Caco-2 (cell line): ENCODE measurements at regions not wholly inside any gene's neighbourhood (a gene's known extent, or its start where the extent isn't known, plus 50 kb on each side); places are given as distances from the start of the nearest gene placed in this dataset.

Experiments used
- BruUV-seq: library from RNA; stranded (reverse); fragments of 400-500 nt; replicated peaks from 2 replicates; lab custom pipeline; 2021; lab: Mats Ljungman, UMichigan
- CTCF ChIA-PET: fragments of 300-600 bp; sonication (Branson Sonifier 250); formaldehyde crosslinking; loops from one replicate; lab custom pipeline; 2022; ENCODE audit warnings: antibody characterized with exemption; lab: Charles Lee
- POLR2A ChIA-PET: fragments of 300-600 bp; sonication (Branson Sonifier 250); formaldehyde crosslinking; loops from one replicate; lab custom pipeline; 2022; ENCODE audit warnings: antibody characterized with exemption; lab: Charles Lee
- DNase-seq, 2 experiments: peaks; one replicate each; pipeline versions ENCODE4 v3.0.0 to v3.0.0-alpha.2; 2020 to 2022
- H3K27me3 ChIP-seq: replicated peaks from 2 replicates; pipeline ENCODE4 v1.6.0; 2011; ENCODE audit warnings: low read length; ENCODE audit not compliant: control insufficient read depth, insufficient read depth
- H3K36me3 ChIP-seq: 2 replicates; pipeline ENCODE4 v1.5.1; 2011; ENCODE audit warnings: low read length; ENCODE audit not compliant: control insufficient read depth, insufficient read depth
- H3K4me1 ChIP-seq: fragments of 250-450 bp; sonication (Bioruptor Pico); 2 replicates; pipeline ENCODE4 v1.5.1; 2020; ENCODE audit warnings: mild to moderate bottlenecking
- H3K4me3 ChIP-seq: 2 replicates; pipeline ENCODE4 v1.5.1; 2011; ENCODE audit warnings: low read depth, mild to moderate bottlenecking, control low read depth, low read length
- H3K9me3 ChIP-seq: fragments of 250-450 bp; sonication (Bioruptor Pico); 2 replicates; pipeline ENCODE4 v1.5.1; 2020; ENCODE audit warnings: mild to moderate bottlenecking, moderate library complexity
- H3K27ac Mint-ChIP-seq: one replicate; pipeline ENCODE4 v1.8.0; 2022; ENCODE audit warnings: mixed read lengths; ENCODE audit not compliant: unreplicated experiment
- H3K27me3 Mint-ChIP-seq: one replicate; pipeline ENCODE4 v1.8.0; 2022; ENCODE audit warnings: mixed read lengths; ENCODE audit not compliant: insufficient read depth, unreplicated experiment
- H3K36me3 Mint-ChIP-seq: one replicate; pipeline ENCODE4 v1.8.0; 2022; ENCODE audit warnings: mild to moderate bottlenecking, mixed read lengths; ENCODE audit not compliant: insufficient read depth, unreplicated experiment
- H3K4me1 Mint-ChIP-seq: one replicate; pipeline ENCODE4 v1.8.0; 2022; ENCODE audit warnings: low read depth, mixed read lengths; ENCODE audit not compliant: unreplicated experiment
- H3K4me3 Mint-ChIP-seq: one replicate; pipeline ENCODE4 v1.8.0; 2022; ENCODE audit warnings: mild to moderate bottlenecking, moderate library complexity, mixed read lengths; ENCODE audit not compliant: unreplicated experiment
- H3K9me3 Mint-ChIP-seq: one replicate; pipeline ENCODE4 v1.8.0; 2022; ENCODE audit warnings: mixed read lengths; ENCODE audit not compliant: unreplicated experiment
- CTCF ChIP-seq, 2 experiments: fragments of 200-600 bp in 1 of 2; IDR thresholded peaks; 1 replicate in 1 of 2; 2 replicates in 1 of 2; pipeline versions ENCODE4 v1.5.1 to v1.8.0; 2011 to 2022; ENCODE audit warnings: antibody characterized with exemption in 1 of 2, control low read depth in 1 of 2, inconsistent platforms in 1 of 2, low read depth in 1 of 2, low read length in 1 of 2, mild to moderate bottlenecking in 1 of 2, moderate library complexity in 1 of 2; ENCODE audit not compliant: insufficient read depth in 1 of 2, severe bottlenecking in 1 of 2, unreplicated experiment in 1 of 2
- intact Hi-C: fragments of 100-400 bp; cut with micrococcal nuclease; formaldehyde crosslinking; loops from one replicate; pipeline ENCODE4 v1.10.0; 2022; ENCODE audit not compliant: unreplicated experiment

- no peak for TF ChIP-seq CTCF (IDR thresholded peaks at IDR 0.05; ENCODE audit: insufficient read depth in 1 of 2, low read depth in 1 of 2, low read length in 1 of 2, severe bottlenecking in 1 of 2, unreplicated experiment in 1 of 2)
- no peak for DNase-seq
- ChIA-PET POLR2A (no interaction called here), CTCF (no interaction called here)
- no TSS peak for BruUV-seq
- Histone ChIP-seq H3K4me1 (no peaks in the 10 kb centered on the region), H3K4me3 (no peak overlapping the region), H3K27me3 (no peaks in the 10 kb centered on the region), H3K36me3 (no peaks in the 10 kb centered on the region), H3K9me3 (no peaks in the 10 kb centered on the region)
- intact Hi-C loops: no loop called here
- H3K4me3 Mint-ChIP-seq: no peak overlapping the region
- H3K9me3 Mint-ChIP-seq: no peaks in the 10 kb centered on the region
- no peaks in the 10 kb centered on the region for H3K4me1 Mint-ChIP-seq
- H3K36me3 Mint-ChIP-seq: no peaks in the 10 kb centered on the region
- H3K27ac Mint-ChIP-seq: no peak overlapping the region
- H3K27me3 Mint-ChIP-seq: peaks cover 4% of the 10 kb centered on the region
These were observed 701.1 kb upstream of the ZEB2 start for GRCh38 chr2:145221032-145221431.

DNA sequence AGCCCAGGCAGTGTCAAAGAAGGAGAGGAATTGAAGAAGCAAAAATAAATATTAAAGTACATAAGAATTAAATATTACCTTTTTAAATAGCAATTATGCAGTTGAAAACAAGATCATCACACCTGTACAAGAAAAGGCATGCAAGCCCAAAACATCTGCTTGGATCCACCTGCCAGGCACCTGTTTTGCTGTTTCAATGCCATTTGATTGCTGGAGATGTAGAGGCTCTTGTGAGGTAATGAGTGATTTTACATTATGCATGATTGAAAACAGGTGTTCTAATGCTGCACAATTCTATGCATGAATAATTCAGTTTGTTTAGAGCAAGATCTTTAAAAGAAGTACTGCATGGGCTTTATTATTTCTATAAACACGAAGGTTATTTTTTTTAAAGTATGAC is 700.6 kb upstream of the ZEB2 start:
- H3K27ac Mint-ChIP-seq: no peak overlapping the region

DNA sequence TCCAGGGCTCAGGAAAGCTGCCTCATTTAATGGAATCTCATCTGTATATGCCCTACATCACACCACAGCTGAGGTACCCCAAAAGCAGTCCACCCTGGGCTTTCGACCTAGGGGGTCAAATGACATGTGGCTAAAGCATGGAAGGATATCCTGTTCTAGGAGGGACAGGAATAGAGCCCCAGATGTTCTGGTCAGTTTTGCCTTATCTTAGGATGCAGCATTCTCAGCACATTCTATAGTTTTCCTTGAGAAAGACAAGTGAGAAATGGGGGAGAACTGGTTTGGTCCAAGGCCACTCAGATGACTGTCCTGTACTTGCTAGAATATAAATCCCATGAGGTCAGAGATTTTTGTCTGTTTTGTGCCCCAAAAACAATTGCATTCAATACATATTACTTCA is 688.0 kb upstream of the ZEB2 start:
- H3K4me1 ChIP-seq: no peaks in the 10 kb centered on the region
- no peak overlapping the region for H3K4me3 ChIP-seq
- BruUV-seq: no TSS peak
- H3K9me3 Mint-ChIP-seq: no peaks in the 10 kb centered on the region
- no peaks in the 10 kb centered on the region for H3K36me3 ChIP-seq
- CTCF ChIA-PET: no interaction called here
- no peak for TF ChIP-seq CTCF (IDR thresholded peaks at IDR 0.05; ENCODE audit: insufficient read depth in 1 of 2, low read depth in 1 of 2, low read length in 1 of 2, severe bottlenecking in 1 of 2, unreplicated experiment in 1 of 2)
- peaks cover 2% of the 10 kb centered on the region for H3K27me3 Mint-ChIP-seq
- intact Hi-C loops: no loop called here
- H3K27me3 ChIP-seq: no peaks in the 10 kb centered on the region
- POLR2A ChIA-PET: no interaction called here
- no peak for DNase-seq
- H3K27ac Mint-ChIP-seq: no peak overlapping the region
- H3K4me3 Mint-ChIP-seq: no peak overlapping the region
- H3K9me3 ChIP-seq: 0 out of 2 replicates have a peak, but pooled peaks cover 5% of the 10 kb centered on the region
- no peaks in the 10 kb centered on the region for H3K4me1 Mint-ChIP-seq
- H3K36me3 Mint-ChIP-seq: no peaks in the 10 kb centered on the region

More for the DNA sequence above, 700.6 kb upstream of the ZEB2 start:
- H3K27me3 Mint-ChIP-seq: peaks cover 4% of the 10 kb centered on the region
- POLR2A ChIA-PET: no interaction called here
- H3K9me3 ChIP-seq: no peaks in the 10 kb centered on the region
- H3K36me3 Mint-ChIP-seq: no peaks in the 10 kb centered on the region
- no peaks in the 10 kb centered on the region for H3K4me1 ChIP-seq
- H3K36me3 ChIP-seq: no peaks in the 10 kb centered on the region
- no peak for DNase-seq
- CTCF ChIA-PET: no interaction called here
- no TSS peak for BruUV-seq
- TF ChIP-seq CTCF (IDR thresholded peaks at IDR 0.05; ENCODE audit: insufficient read depth in 1 of 2, low read depth in 1 of 2, low read length in 1 of 2, severe bottlenecking in 1 of 2, unreplicated experiment in 1 of 2): no peak
- H3K4me1 Mint-ChIP-seq: no peaks in the 10 kb centered on the region
- no peak overlapping the region for H3K4me3 Mint-ChIP-seq
- no peaks in the 10 kb centered on the region for H3K9me3 Mint-ChIP-seq
- intact Hi-C loops: no loop called here
- H3K4me3 ChIP-seq: no peak overlapping the region
- no peaks in the 10 kb centered on the region for H3K27me3 ChIP-seq
